ENCODE measurements at regions not wholly inside any gene's neighbourhood (a gene's known extent, or its start where the extent isn't known, plus 50 kb on each side); places are given as distances from the start of the nearest gene placed in this dataset.

DNA sequence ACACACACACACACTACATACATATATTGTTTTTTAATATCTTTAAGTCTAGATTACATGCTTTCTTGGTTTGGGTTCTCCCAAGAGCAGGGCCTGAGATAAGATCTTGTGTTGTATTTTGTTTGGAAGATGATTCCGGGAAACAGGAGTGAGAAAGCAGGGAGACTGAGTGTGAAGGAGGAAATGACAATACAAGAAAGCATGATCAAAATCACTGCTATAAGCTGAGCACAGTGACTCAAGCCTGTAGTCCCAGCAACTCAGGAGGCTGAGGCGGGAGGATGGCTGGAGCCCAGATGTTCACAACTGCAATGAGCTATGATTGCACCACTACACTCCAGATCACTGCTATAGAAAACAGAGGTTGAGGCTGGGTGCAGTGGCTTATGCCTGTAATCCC is 267.6 kb downstream of the SKIDA1 start:
- Histone ChIP-seq H2AFZ (ENCODE audit: low read depth, low read length) (no peak overlapping the region), H3K9ac (ENCODE audit: low read depth, low read length) (no peak overlapping the region), H3K4me1 (ENCODE audit: insufficient read depth, low read length) (no peaks in the 10 kb centered on the region), H3K27me3 (ENCODE audit: insufficient read depth, low read length, poor library complexity) (no peaks in the 10 kb centered on the region), H3K27ac (ENCODE audit: low read length) (no peak overlapping the region), H3K9me3 (ENCODE audit: insufficient read depth, low read length, severe bottlenecking) (no peaks in the 10 kb centered on the region), H3K36me3 (ENCODE audit: insufficient read depth, low read length) (no peaks in the 10 kb centered on the region), H4K20me1 (ENCODE audit: insufficient read depth, low read length) (no peaks in the 10 kb centered on the region), H3K4me2 (ENCODE audit: insufficient read depth, low read length) (no peak overlapping the region), H3K79me2 (ENCODE audit: insufficient read depth, low read length) (no peaks in the 10 kb centered on the region), H3K4me3 (ENCODE audit: low read depth in 1 of 2, low read length in 2 of 2) (no peak overlapping the region)
- no peak for TF ChIP-seq EZH2 (IDR thresholded peaks at IDR 0.05; ENCODE audit: borderline replicate concordance, low read depth, low read length, severe bottlenecking)
- TF ChIP-seq, protein P1, sequence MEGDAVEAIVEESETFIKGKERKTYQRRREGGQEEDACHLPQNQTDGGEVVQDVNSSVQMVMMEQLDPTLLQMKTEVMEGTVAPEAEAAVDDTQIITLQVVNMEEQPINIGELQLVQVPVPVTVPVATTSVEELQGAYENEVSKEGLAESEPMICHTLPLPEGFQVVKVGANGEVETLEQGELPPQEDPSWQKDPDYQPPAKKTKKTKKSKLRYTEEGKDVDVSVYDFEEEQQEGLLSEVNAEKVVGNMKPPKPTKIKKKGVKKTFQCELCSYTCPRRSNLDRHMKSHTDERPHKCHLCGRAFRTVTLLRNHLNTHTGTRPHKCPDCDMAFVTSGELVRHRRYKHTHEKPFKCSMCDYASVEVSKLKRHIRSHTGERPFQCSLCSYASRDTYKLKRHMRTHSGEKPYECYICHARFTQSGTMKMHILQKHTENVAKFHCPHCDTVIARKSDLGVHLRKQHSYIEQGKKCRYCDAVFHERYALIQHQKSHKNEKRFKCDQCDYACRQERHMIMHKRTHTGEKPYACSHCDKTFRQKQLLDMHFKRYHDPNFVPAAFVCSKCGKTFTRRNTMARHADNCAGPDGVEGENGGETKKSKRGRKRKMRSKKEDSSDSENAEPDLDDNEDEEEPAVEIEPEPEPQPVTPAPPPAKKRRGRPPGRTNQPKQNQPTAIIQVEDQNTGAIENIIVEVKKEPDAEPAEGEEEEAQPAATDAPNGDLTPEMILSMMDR (IDR thresholded peaks at IDR 0.05; ENCODE audit: borderline replicate concordance, extremely low read depth, low read length, poor library complexity, severe bottlenecking): no peak
- DNase-seq: no peak
- ATAC-seq (ENCODE audit: insufficient read depth, low read depth): no peak

DNA sequence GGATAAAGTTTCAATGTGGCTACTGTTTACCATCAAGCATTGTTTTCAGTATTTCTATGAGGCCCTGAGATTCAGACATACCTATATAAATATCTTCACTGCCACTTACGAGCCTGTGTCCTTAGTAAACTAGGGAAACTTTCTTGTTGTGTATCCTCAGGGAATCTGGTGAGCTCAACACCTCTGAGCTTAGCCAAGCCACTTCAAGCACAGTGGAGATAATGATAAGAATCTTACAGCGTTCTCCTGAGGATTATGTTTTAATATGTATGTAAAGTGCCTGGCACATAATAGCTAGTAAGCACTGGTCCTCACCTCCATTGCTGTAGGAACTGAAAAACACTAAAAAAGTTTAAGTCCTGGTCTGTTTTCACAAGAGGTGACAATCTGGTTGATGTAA is 268.3 kb downstream of the SKIDA1 start:
- H3K79me2 ChIP-seq (ENCODE audit: insufficient read depth, low read length): no peaks in the 10 kb centered on the region
- H3K4me3 ChIP-seq (ENCODE audit: low read depth in 1 of 2, low read length in 2 of 2): no peak overlapping the region
- H2AFZ ChIP-seq (ENCODE audit: low read depth, low read length): no peak overlapping the region
- H3K9ac ChIP-seq (ENCODE audit: low read depth, low read length): no peak overlapping the region
- no peaks in the 10 kb centered on the region for H4K20me1 ChIP-seq (ENCODE audit: insufficient read depth, low read length)
- H3K4me1 ChIP-seq (ENCODE audit: insufficient read depth, low read length): no peaks in the 10 kb centered on the region
- no peak for TF ChIP-seq EZH2 (IDR thresholded peaks at IDR 0.05; ENCODE audit: borderline replicate concordance, low read depth, low read length, severe bottlenecking)
- TF ChIP-seq, protein P1 (IDR thresholded peaks at IDR 0.05; ENCODE audit: borderline replicate concordance, extremely low read depth, low read length, poor library complexity, severe bottlenecking): no peak
- DNase-seq: no peak
- no peak overlapping the region for H3K27ac ChIP-seq (ENCODE audit: low read length)
- H3K27me3 ChIP-seq (ENCODE audit: insufficient read depth, low read length, poor library complexity): no peaks in the 10 kb centered on the region
- no peaks in the 10 kb centered on the region for H3K36me3 ChIP-seq (ENCODE audit: insufficient read depth, low read length)
- ATAC-seq (ENCODE audit: insufficient read depth, low read depth): no peak
- H3K9me3 ChIP-seq (ENCODE audit: insufficient read depth, low read length, severe bottlenecking): no peaks in the 10 kb centered on the region
- no peak overlapping the region for H3K4me2 ChIP-seq (ENCODE audit: insufficient read depth, low read length)

DNA sequence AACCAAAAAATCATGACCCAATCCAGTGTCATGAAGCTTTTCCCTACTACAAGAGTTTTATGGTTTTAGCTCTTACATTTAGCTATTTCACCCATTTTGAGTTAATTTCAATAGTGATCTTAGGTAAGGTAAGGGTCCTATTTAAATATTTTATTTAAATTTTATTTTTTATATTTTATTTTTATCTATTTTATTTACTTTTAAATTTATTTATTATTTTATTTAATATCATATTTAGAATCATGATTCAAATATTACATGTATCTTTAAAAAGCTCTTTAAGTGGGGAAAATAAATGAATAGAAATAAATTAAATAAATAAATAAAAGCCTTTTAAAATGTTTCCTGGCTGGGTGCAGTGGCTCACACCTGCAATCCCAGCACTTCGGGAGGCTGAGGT is 276.0 kb downstream of the SKIDA1 start:
- DNase-seq: no peak
- H3K27me3 ChIP-seq (ENCODE audit: insufficient read depth, low read length, poor library complexity): no peaks in the 10 kb centered on the region
- H2AFZ ChIP-seq (ENCODE audit: low read depth, low read length): no peak overlapping the region
- no peak overlapping the region for H3K4me2 ChIP-seq (ENCODE audit: insufficient read depth, low read length)
- no peaks in the 10 kb centered on the region for H3K4me1 ChIP-seq (ENCODE audit: insufficient read depth, low read length)
- H3K36me3 ChIP-seq (ENCODE audit: insufficient read depth, low read length): no peaks in the 10 kb centered on the region
- no peak overlapping the region for H3K9ac ChIP-seq (ENCODE audit: low read depth, low read length)
- no peak for ATAC-seq (ENCODE audit: insufficient read depth, low read depth)
- no peaks in the 10 kb centered on the region for H4K20me1 ChIP-seq (ENCODE audit: insufficient read depth, low read length)
- H3K79me2 ChIP-seq (ENCODE audit: insufficient read depth, low read length): no peaks in the 10 kb centered on the region
- H3K4me3 ChIP-seq (ENCODE audit: low read depth in 1 of 2, low read length in 2 of 2): no peak overlapping the region
- TF ChIP-seq, protein P1 (IDR thresholded peaks at IDR 0.05; ENCODE audit: borderline replicate concordance, extremely low read depth, low read length, poor library complexity, severe bottlenecking): no peak
- TF ChIP-seq EZH2 (IDR thresholded peaks at IDR 0.05; ENCODE audit: borderline replicate concordance, low read depth, low read length, severe bottlenecking): no peak
- H3K27ac ChIP-seq (ENCODE audit: low read length): no peak overlapping the region
- no peaks in the 10 kb centered on the region for H3K9me3 ChIP-seq (ENCODE audit: insufficient read depth, low read length, severe bottlenecking)

- H3K4me1 ChIP-seq (ENCODE audit: insufficient read depth, low read length): no peaks in the 10 kb centered on the region
- H2AFZ ChIP-seq (ENCODE audit: low read depth, low read length): no peak overlapping the region
- no peaks in the 10 kb centered on the region for H3K9me3 ChIP-seq (ENCODE audit: insufficient read depth, low read length, severe bottlenecking)
- DNase-seq: no peak
- no peak overlapping the region for H3K9ac ChIP-seq (ENCODE audit: low read depth, low read length)
- no peaks in the 10 kb centered on the region for H3K36me3 ChIP-seq (ENCODE audit: insufficient read depth, low read length)
- no peak for ATAC-seq (ENCODE audit: insufficient read depth, low read depth)
- H4K20me1 ChIP-seq (ENCODE audit: insufficient read depth, low read length): no peaks in the 10 kb centered on the region
- H3K79me2 ChIP-seq (ENCODE audit: insufficient read depth, low read length): no peaks in the 10 kb centered on the region
- no peak overlapping the region for H3K4me2 ChIP-seq (ENCODE audit: insufficient read depth, low read length)
- H3K27ac ChIP-seq (ENCODE audit: low read length): no peak overlapping the region
- no peak overlapping the region for H3K4me3 ChIP-seq (ENCODE audit: low read depth in 1 of 2, low read length in 2 of 2)
- no peaks in the 10 kb centered on the region for H3K27me3 ChIP-seq (ENCODE audit: insufficient read depth, low read length, poor library complexity)
- TF ChIP-seq EZH2 (IDR thresholded peaks at IDR 0.05; ENCODE audit: borderline replicate concordance, low read depth, low read length, severe bottlenecking): no peak
- TF ChIP-seq, protein P1 (IDR thresholded peaks at IDR 0.05; ENCODE audit: borderline replicate concordance, extremely low read depth, low read length, poor library complexity, severe bottlenecking): no peak
These were observed 277.9 kb downstream of the SKIDA1 start for GRCh38 chr10:21247592-21247991.

Measured in DND-41 (cell line).